ENCODE measurements at regions not wholly inside any gene's neighbourhood (a gene's known extent, or its start where the extent isn't known, plus 50 kb on each side); places are given as distances from the start of the nearest gene placed in this dataset.
"Not testable (repeated sequence)": the region's sequence is repeated elsewhere in the genome, so short reads cannot be mapped to it uniquely, and the experiment has no call there.

GRCh38 chr5:100683881-100684280 is 148.7 kb downstream of the FAM174A start (continued):
- no peak for TF ChIP-seq E2F6 (IDR thresholded peaks at IDR 0.05)
- TF ChIP-seq SIX5 (IDR thresholded peaks at IDR 0.05; ENCODE audit: low read depth, low read length): no peak

GRCh38 chr5:100685122-100685521 is 149.9 kb downstream of the FAM174A start:
- H2BK20ac ChIP-seq (ENCODE audit: low read length); H3K79me1 ChIP-seq (ENCODE audit: low read depth, low read length); H4K91ac ChIP-seq (replicated peaks; ENCODE audit: insufficient read length, low read length); H2AK5ac ChIP-seq (ENCODE audit: low read depth, low read length); H3K79me2 ChIP-seq (ENCODE audit: control insufficient read depth in 1 of 2, insufficient read depth in 2 of 2, low read length in 2 of 2); DNase-seq (ENCODE audit: low read depth in 1 of 2, low spot score in 2 of 2); H3K18ac ChIP-seq (ENCODE audit: extremely low read depth, low read length); POLR2A ChIA-PET (ENCODE audit: partially characterized antibody); H3K23ac ChIP-seq (ENCODE audit: insufficient read length); H2BK120ac ChIP-seq (replicated peaks; ENCODE audit: low read depth, low read length); H3K27me3 ChIP-seq (replicated peaks in 1 of 4; ENCODE audit: control insufficient read depth in 3 of 4, extremely low read depth in 1 of 4, insufficient read depth in 3 of 4, low read length in 3 of 4); FAIRE-seq; H3K4me1 ChIP-seq (replicated peaks in 1 of 4; ENCODE audit: control insufficient read depth in 3 of 4, insufficient read depth in 4 of 4, low read length in 3 of 4); H3K27ac ChIP-seq (ENCODE audit: low read depth, low read length); H3K56ac ChIP-seq (replicated peaks; ENCODE audit: insufficient read length, low read depth, low read length); H3K14ac ChIP-seq (ENCODE audit: insufficient read length); H2AFZ ChIP-seq (ENCODE audit: low read length); H3K9me3 ChIP-seq (ENCODE audit: insufficient read depth in 2 of 2, low read depth in 1 of 2, low read length in 1 of 2); H4K5ac ChIP-seq (ENCODE audit: insufficient read length, low read depth, low read length); H3K9ac ChIP-seq (replicated peaks in 1 of 4; ENCODE audit: extremely low read depth in 1 of 4, low read depth in 3 of 4, low read length in 3 of 4); H2BK5ac ChIP-seq (ENCODE audit: low read depth, low read length); H3K4ac ChIP-seq (replicated peaks; ENCODE audit: insufficient read length, low read depth, low read length); H3K36me3 ChIP-seq (ENCODE audit: control insufficient read depth in 2 of 4, insufficient read depth in 4 of 4, low read length in 3 of 4); H4K20me1 ChIP-seq (replicated peaks in 1 of 2; ENCODE audit: control insufficient read depth in 1 of 2, insufficient read depth in 2 of 2, low read length in 2 of 2); H2BK12ac ChIP-seq (ENCODE audit: low read depth, low read length); H2BK15ac ChIP-seq (ENCODE audit: low read length); H4K8ac ChIP-seq (ENCODE audit: extremely low read depth, insufficient read depth, low read length); H3K4me3 ChIP-seq (ENCODE audit: extremely low read depth in 1 of 4, insufficient read depth in 2 of 4, low read depth in 3 of 4, low read length in 4 of 4); H3K23me2 ChIP-seq (ENCODE audit: low read depth, low read length); H3K4me2 ChIP-seq (ENCODE audit: insufficient read depth in 1 of 2, low read depth in 2 of 2, low read length in 2 of 2): not testable (repeated sequence)
- WGBS, 2 experiments (ENCODE audit: extremely low coverage in 1 of 2, insufficient coverage in 1 of 2, insufficient read length in 1 of 2, insufficient replicate concordance in 2 of 2, low coverage in 1 of 2, low lambda C conversion rate in 2 of 2, missing lambda C conversion rate in 1 of 2): 100% methylated on average over 2 of the region's 2 CpGs; no CpG with 5 or more reads in 1 of the 2 experiments
- CTCF ChIA-PET (ENCODE audit: partially characterized antibody): interaction anchor here (1.0 kb wide), 1 partner anchor 8 kb away, joined by 3 read pairs; no protein-coding TSS in a partner anchor

All from H1 (cell line).